KMS-11 (cell line): ENCODE measurements at regions not wholly inside any gene's neighbourhood (a gene's known extent, or its start where the extent isn't known, plus 50 kb on each side); places are given as distances from the start of the nearest gene placed in this dataset.

ENCODE experiments used
- H2AFZ ChIP-seq: fragments of 200-600 bp; sonication (generic); 2 replicates; pipeline ENCODE4 v1.6.1; 2016; ENCODE audit warnings: antibody characterized with exemption, mixed run types, low read depth
- H3K27ac ChIP-seq: fragments of 200-600 bp; sonication (generic); 2 replicates; pipeline ENCODE4 v1.6.1; 2016; ENCODE audit warnings: mild to moderate bottlenecking, mixed run types
- H3K27me3 ChIP-seq: fragments of 200-600 bp; sonication (generic); 2 replicates; pipeline ENCODE4 v1.6.1; 2017; ENCODE audit warnings: mild to moderate bottlenecking, low read depth, mixed run types, moderate library complexity; ENCODE audit not compliant: insufficient read depth
- H3K36me3 ChIP-seq: fragments of 200-600 bp; sonication (generic); 2 replicates; pipeline ENCODE4 v1.6.1; 2017; ENCODE audit warnings: mild to moderate bottlenecking, mixed run types; ENCODE audit not compliant: insufficient read depth
- H3K4me1 ChIP-seq: fragments of 200-600 bp; sonication (generic); 2 replicates; pipeline ENCODE4 v1.6.1; 2016; ENCODE audit warnings: mild to moderate bottlenecking, low read depth, mixed run types; ENCODE audit not compliant: poor library complexity, severe bottlenecking
- H3K4me2 ChIP-seq: fragments of 200-600 bp; sonication (generic); 2 replicates; pipeline ENCODE4 v1.7.0; 2016; ENCODE audit warnings: mild to moderate bottlenecking, mixed run types
- H3K4me3 ChIP-seq: fragments of 200-600 bp; sonication (generic); IDR thresholded peaks from 2 replicates; pipeline ENCODE4 v1.6.1; 2017; ENCODE audit warnings: low read depth, low read length, mixed read lengths; ENCODE audit not compliant: insufficient read depth
- H3K79me2 ChIP-seq: fragments of 200-600 bp; sonication (generic); 2 replicates; pipeline ENCODE4 v1.6.1; 2016; ENCODE audit warnings: low read depth, mixed run types; ENCODE audit not compliant: insufficient read depth
- H3K9ac ChIP-seq: fragments of 200-600 bp; sonication (generic); 2 replicates; pipeline ENCODE4 v1.6.1; 2016; ENCODE audit warnings: mild to moderate bottlenecking, mixed run types
- H4K20me1 ChIP-seq: fragments of 200-600 bp; sonication (generic); 2 replicates; pipeline ENCODE4 v1.6.1; 2016; ENCODE audit warnings: mild to moderate bottlenecking, mixed run types; ENCODE audit not compliant: insufficient read depth
- CTCF ChIP-seq: fragments of 200-600 bp; sonication (generic); conservative IDR thresholded peaks from 2 replicates; pipeline ENCODE4 v1.6.1; 2017; ENCODE audit warnings: low read depth, mild to moderate bottlenecking, antibody characterized with exemption, low read length, moderate library complexity, mixed read lengths

DNA sequence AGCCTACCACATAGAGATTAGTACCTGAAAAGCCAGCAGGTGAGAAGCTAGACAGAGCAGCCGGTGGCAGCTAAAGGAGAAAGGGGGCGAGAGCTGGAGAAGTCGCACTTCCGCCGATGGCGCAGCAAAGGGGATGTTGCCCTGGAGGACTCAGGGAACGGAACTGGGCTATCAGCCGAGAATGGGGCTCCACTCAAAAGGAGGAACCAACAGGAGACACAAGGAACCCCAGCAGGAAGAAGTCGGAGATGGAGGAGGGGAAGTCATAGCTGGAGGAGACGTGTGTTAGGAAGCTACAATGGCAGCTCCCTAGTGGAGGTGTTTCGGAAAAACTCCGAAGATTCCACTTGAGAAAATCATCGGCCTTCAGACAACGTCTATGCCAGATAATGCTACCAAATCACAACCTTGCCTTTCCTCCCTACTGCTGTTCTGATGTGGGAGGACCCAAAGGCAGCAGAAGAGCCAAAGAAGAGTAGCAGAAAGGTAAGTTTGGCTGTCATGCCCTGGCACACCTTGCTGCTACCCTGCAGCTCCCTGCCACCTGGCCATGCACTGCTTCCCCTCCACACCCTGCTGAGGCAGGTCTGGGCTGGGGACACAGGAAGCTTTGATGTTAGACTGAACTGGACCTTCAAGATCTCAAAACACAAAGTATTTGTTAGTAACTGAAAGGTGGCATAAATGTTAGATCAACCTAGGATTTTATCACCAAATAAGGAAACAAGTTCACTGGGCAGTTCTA, 127.9 kb downstream of the DLEU7 start:
- Histone ChIP-seq H3K9ac (no peak overlapping the region), H3K4me3 (no peak overlapping the region), H4K20me1 (no peaks in the 10 kb centered on the region), H3K79me2 (no peaks in the 10 kb centered on the region), H3K36me3 (no peaks in the 10 kb centered on the region), H3K4me2 (no peak overlapping the region), H3K4me1 (no peaks in the 10 kb centered on the region), H2AFZ (no peak overlapping the region), H3K27me3 (no peaks in the 10 kb centered on the region), H3K27ac (no peak overlapping the region)
- no peak for TF ChIP-seq CTCF

DNA sequence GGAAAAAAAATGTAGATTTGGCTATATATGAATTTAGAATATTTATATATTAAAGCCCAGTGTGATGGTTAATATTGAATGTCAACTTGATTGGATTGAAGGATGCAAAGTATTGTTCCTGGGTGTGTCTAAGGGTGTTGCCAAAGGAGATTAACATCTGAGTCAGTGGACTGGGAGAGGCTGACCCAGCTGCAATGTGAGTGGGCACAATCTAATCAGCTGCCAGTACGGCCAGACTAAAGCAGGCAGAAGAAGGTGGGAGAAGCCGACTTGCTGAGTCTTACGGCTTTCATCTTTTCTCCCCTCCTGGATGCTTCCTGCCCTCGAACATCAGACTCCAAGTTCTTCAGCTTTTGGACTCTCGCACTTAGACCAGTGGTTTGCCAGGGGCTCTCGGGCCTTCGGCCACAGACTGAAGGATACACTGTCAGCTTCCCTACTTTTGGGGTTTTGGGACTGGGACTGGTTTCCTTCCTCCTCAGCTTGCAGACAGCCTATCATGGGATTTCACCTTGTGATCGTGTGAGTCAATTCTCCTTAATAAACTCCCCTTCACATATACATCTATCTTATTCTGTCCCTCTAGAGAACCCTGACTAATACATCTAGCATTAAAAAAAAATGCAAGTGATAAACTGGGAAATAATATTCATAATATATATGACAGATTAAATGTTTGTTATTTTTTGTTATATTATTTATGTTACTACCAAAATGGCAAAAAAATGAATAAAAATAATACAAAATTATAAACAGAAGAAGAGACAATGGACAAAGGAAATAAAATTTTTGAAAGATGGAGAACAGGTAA, 122.4 kb downstream of the DLEU7 start:
- Histone ChIP-seq H2AFZ (no peak overlapping the region), H3K4me1 (no peaks in the 10 kb centered on the region), H3K9ac (no peak overlapping the region), H3K4me2 (no peak overlapping the region), H3K27ac (no peak overlapping the region), H4K20me1 (no peaks in the 10 kb centered on the region), H3K79me2 (no peaks in the 10 kb centered on the region), H3K36me3 (no peaks in the 10 kb centered on the region), H3K4me3 (no peak overlapping the region), H3K27me3 (no peaks in the 10 kb centered on the region)
- no peak for TF ChIP-seq CTCF

- Histone ChIP-seq H3K79me2 (no peaks in the 10 kb centered on the region), H3K4me3 (no peak overlapping the region), H3K4me2 (no peak overlapping the region), H2AFZ (no peak overlapping the region), H3K36me3 (no peaks in the 10 kb centered on the region), H3K4me1 (no peaks in the 10 kb centered on the region), H3K27me3 (no peaks in the 10 kb centered on the region), H3K27ac (no peak overlapping the region), H3K9ac (no peak overlapping the region), H4K20me1 (no peaks in the 10 kb centered on the region)
- TF ChIP-seq CTCF, result no peak
Measured at GRCh38 chr13:50721672-50721992, 121.9 kb downstream of the DLEU7 start.

- Histone ChIP-seq H3K36me3 (no peaks in the 10 kb centered on the region), H4K20me1 (no peaks in the 10 kb centered on the region), H3K79me2 (no peaks in the 10 kb centered on the region), H2AFZ (no peak overlapping the region), H3K4me1 (no peaks in the 10 kb centered on the region), H3K9ac (no peak overlapping the region), H3K4me3 (no peak overlapping the region), H3K4me2 (no peak overlapping the region), H3K27ac (no peak overlapping the region), H3K27me3 (no peaks in the 10 kb centered on the region)
- no peak for TF ChIP-seq CTCF
Measured at GRCh38 chr13:50722440-50723125, 120.9 kb downstream of the DLEU7 start.
